Kidney (tissue), 13 donors: ENCODE measurements at regions not wholly inside any gene's neighbourhood (a gene's known extent, or its start where the extent isn't known, plus 50 kb on each side); places are given as distances from the start of the nearest gene placed in this dataset.

Source experiments
- DNase-seq, 5 donors: peaks; one replicate each; pipeline ENCODE4 v3.0.0-alpha.2; 2013 to 2020
- FAIRE-seq: peaks from 2 replicates; lab custom pipeline; 2012; peaks lifted over from hg19 to GRCh38; lab: Jason Lieb, UNC
- H3K27ac ChIP-seq, 2 donors: one replicate each; pipeline ENCODE4 v1.7.0; 2013; ENCODE audit warnings: low read depth in 2 of 2, low read length in 2 of 2, inconsistent platforms in 1 of 2
- H3K27me3 ChIP-seq: one replicate; pipeline ENCODE4 v1.7.1; 2013; ENCODE audit warnings: low read length, inconsistent platforms; ENCODE audit not compliant: control insufficient read depth, insufficient read depth
- H3K36me3 ChIP-seq, 3 donors: one replicate each; pipeline versions ENCODE4 v1.7.0 to v1.7.1; 2013; ENCODE audit warnings: low read length in 3 of 3, control low read depth in 1 of 3, inconsistent platforms in 1 of 3; ENCODE audit not compliant: insufficient read depth in 3 of 3, control insufficient read depth in 2 of 3
- H3K4me1 ChIP-seq, 3 donors: one replicate each; pipeline versions ENCODE4 v1.7.0 to v1.7.1; 2013; ENCODE audit warnings: low read length in 3 of 3, inconsistent platforms in 1 of 3, low read depth in 1 of 3; ENCODE audit not compliant: control insufficient read depth in 2 of 3, insufficient read depth in 2 of 3
- H3K4me3 ChIP-seq, 3 donors: one replicate each; pipeline versions ENCODE4 v1.7.0 to v1.8.1; 2013; ENCODE audit warnings: low read length in 3 of 3, control low read depth in 1 of 3, inconsistent platforms in 1 of 3
- H3K9ac ChIP-seq, 3 donors: one replicate each; pipeline versions ENCODE4 v1.7.0 to v1.7.1; 2013; ENCODE audit warnings: low read length in 3 of 3, control low read depth in 1 of 3, inconsistent platforms in 1 of 3
- H3K9me3 ChIP-seq, 3 donors: one replicate each; pipeline versions ENCODE4 v1.7.0 to v1.7.1; 2013; ENCODE audit warnings: low read length in 3 of 3, control low read depth in 1 of 3, inconsistent platforms in 1 of 3; ENCODE audit not compliant: control insufficient read depth in 2 of 3, insufficient read depth in 1 of 3
- intact Hi-C: fragments of 100-400 bp; cut with DNase I; formaldehyde crosslinking; loops from one replicate; pipeline ENCODE4 v1.11.1; 2022
- TF ChIP-seq, protein P1 (sequence below): IDR thresholded peaks from 3 replicates; pipeline ENCODE4 v1.5.1; 2012; ENCODE audit warnings: mild to moderate bottlenecking, moderate library complexity, borderline replicate concordance; ENCODE audit not compliant: insufficient read depth; ENCODE audit errors: extremely low read depth
- donor health status: control.
- donor health status: control.
- donor health status: control.
- donor health status: control.
- donor health status: control.
- donor health status: DM: yes; HTN: yes; CAD: no.
- donor health status: Normal renal cell carcinoma (clear cell type).

GRCh38 chr2:198232281-198232680 is 427.9 kb downstream of the PLCL1 start:
- no peak for FAIRE-seq
- no peak overlapping the region for H3K27ac ChIP-seq

DNA sequence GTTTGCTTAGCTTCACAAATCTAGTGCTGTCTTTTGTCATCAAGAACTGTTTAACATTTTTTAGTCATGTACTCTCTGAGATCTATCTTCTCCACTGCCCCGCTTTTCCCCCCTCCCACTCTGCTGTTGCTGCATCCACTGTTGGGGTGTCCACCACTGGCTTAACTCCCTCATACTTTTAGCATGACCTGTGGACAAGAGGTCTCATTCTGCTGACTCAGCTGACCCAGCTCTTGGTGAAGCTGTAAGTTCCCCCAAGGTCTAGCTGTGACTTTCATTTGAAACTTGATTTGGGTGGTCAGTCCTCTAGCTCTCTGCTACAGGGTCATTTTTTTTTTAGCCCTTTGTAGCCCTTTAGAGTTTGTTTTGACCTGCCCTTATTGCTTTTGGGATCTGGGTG is 427.2 kb downstream of the PLCL1 start:
- no peak overlapping the region for H3K27ac ChIP-seq
- no peak overlapping the region for H3K9ac ChIP-seq
- H3K4me3 ChIP-seq, result no peak overlapping the region
- H3K9me3 ChIP-seq, result no peaks in the 10 kb centered on the region
- no peaks in the 10 kb centered on the region for H3K36me3 ChIP-seq
- H3K4me1 ChIP-seq, result no peaks in the 10 kb centered on the region
- FAIRE-seq (no peak), DNase-seq (no peak)
- intact Hi-C loops, result no loop called here
- no peaks in the 10 kb centered on the region for H3K27me3 ChIP-seq
- TF ChIP-seq, protein P1, sequence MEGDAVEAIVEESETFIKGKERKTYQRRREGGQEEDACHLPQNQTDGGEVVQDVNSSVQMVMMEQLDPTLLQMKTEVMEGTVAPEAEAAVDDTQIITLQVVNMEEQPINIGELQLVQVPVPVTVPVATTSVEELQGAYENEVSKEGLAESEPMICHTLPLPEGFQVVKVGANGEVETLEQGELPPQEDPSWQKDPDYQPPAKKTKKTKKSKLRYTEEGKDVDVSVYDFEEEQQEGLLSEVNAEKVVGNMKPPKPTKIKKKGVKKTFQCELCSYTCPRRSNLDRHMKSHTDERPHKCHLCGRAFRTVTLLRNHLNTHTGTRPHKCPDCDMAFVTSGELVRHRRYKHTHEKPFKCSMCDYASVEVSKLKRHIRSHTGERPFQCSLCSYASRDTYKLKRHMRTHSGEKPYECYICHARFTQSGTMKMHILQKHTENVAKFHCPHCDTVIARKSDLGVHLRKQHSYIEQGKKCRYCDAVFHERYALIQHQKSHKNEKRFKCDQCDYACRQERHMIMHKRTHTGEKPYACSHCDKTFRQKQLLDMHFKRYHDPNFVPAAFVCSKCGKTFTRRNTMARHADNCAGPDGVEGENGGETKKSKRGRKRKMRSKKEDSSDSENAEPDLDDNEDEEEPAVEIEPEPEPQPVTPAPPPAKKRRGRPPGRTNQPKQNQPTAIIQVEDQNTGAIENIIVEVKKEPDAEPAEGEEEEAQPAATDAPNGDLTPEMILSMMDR, result no peak

More at GRCh38 chr2:198232281-198232680, 427.9 kb downstream of the PLCL1 start:
- Histone ChIP-seq H3K4me1 (no peaks in the 10 kb centered on the region), H3K9ac (no peak overlapping the region), H3K9me3 (no peaks in the 10 kb centered on the region), H3K4me3 (no peak overlapping the region), H3K36me3 (no peaks in the 10 kb centered on the region), H3K27me3 (no peaks in the 10 kb centered on the region)
- TF ChIP-seq, protein P1, result no peak
- intact Hi-C loops, result no loop called here
- DNase-seq, result no peak

DNA sequence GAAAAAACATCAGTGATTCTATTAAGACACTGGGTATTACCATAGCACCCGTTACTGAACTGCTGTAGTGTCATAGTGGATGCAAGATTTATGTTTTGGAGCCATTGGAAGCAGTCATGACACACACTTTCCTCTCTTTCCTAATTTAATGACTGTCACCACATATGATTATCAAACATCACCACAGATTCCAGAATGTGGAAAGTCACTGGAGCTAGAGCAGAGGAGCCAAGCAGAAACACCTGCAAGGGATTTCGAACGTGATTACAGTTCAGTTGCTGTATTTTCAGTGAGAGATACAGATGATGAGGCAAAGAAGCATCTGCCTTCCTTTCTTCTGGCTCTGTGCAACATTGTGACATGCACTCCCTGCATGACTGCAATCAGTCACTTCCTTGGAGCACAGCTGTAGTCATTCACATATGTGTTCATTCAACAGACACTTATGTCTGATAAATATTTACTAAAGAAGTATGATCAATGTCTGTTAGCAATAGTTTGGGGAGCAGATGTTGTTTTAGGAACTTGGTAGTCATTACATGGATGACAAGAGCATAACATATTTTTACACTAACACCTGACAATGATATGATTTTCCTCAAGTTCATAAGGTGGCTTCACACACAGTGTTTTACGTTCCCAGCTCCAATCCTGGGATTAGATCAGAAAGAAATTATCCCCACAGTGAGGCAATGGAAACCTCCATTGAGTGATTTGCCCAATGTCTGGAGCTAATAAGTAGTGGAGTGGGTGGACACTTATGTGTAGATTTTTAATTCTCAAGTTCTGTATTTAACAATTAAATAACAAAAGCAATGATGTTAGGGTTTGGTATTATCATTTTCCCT is 416.6 kb downstream of the PLCL1 start:
- DNase-seq, result no peak
- no peak for FAIRE-seq
- Histone ChIP-seq H3K4me1 (peaks cover 0 to 4% (median 0%) of the 10 kb centered on the region in 3 donors), H3K9me3 (no peaks in the 10 kb centered on the region), H3K9ac (no peak overlapping the region), H3K4me3 (no peak overlapping the region), H3K27me3 (no peaks in the 10 kb centered on the region), H3K36me3 (no peaks in the 10 kb centered on the region), H3K27ac (no peak overlapping the region)
- TF ChIP-seq, protein P1, result no peak
- intact Hi-C loops, result no loop called here

DNA sequence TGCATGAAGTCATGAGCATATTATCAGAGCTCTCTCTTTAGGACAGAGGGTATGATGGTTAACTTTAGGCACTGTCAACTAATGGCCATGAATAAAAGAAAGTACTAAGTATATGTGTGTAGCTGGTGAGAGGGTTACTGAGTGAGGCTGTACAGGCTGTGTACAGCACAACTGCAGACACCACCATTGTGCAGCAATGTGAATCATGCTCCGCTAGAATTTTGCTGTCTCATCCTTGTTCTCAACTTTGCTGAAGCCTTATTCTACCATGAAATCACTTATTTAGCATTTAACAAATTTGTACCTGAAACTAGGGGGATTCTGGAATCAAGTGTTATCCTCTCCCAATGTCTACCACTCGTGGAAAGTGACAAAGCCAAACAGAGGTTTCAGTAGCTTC is 414.9 kb downstream of the PLCL1 start:
- FAIRE-seq, result no peak

More for the DNA sequence above, 414.9 kb downstream of the PLCL1 start:
- Histone ChIP-seq H3K9ac (no peak overlapping the region), H3K4me3 (no peak overlapping the region), H3K4me1 (no peaks in the 10 kb centered on the region), H3K9me3 (no peaks in the 10 kb centered on the region), H3K27me3 (no peaks in the 10 kb centered on the region), H3K36me3 (no peaks in the 10 kb centered on the region), H3K27ac (no peak overlapping the region)
- TF ChIP-seq, protein P1, result no peak
- DNase-seq, result no peak
- intact Hi-C loops, result no loop called here
